Loucy (cell line): ENCODE measurements at regions not wholly inside any gene's neighbourhood (a gene's known extent, or its start where the extent isn't known, plus 50 kb on each side); places are given as distances from the start of the nearest gene placed in this dataset.

Source experiments
- CTCF ChIP-seq: fragments of 200-600 bp; sonication (generic); conservative IDR thresholded peaks from 2 replicates; pipeline ENCODE4 v1.5.1; 2014; ENCODE audit warnings: mild to moderate bottlenecking, antibody characterized with exemption, low read length
- EZH2phosphoT487 ChIP-seq: fragments of 200-600 bp; IDR thresholded peaks from 2 replicates; pipeline ENCODE4 v1.6.1; 2018; ENCODE audit warnings: antibody characterized with exemption, mild to moderate bottlenecking, moderate library complexity, borderline replicate concordance

- TF ChIP-seq EZH2phosphoT487, result no peak
- no peak for TF ChIP-seq CTCF
These were observed 83.3 kb upstream of the FAM20C start for GRCh38 chr7:109094-109493.
